Activated CD4-positive, CD25-positive, alpha-beta regulatory T cell treated with anti-CD3 and anti-CD28 coated beads, Interleukin-2, amount 50 U/mL, for 72 hours (primary cell): ENCODE measurements at regions not wholly inside any gene's neighbourhood (a gene's known extent, or its start where the extent isn't known, plus 50 kb on each side); places are given as distances from the start of the nearest gene placed in this dataset.
"Not testable (repeated sequence)": the region's sequence is repeated elsewhere in the genome, so short reads cannot be mapped to it uniquely, and the experiment has no call there.

Experiments
- DNase-seq: peaks from one replicate; pipeline ENCODE4 v3.0.0; 2021

DNA sequence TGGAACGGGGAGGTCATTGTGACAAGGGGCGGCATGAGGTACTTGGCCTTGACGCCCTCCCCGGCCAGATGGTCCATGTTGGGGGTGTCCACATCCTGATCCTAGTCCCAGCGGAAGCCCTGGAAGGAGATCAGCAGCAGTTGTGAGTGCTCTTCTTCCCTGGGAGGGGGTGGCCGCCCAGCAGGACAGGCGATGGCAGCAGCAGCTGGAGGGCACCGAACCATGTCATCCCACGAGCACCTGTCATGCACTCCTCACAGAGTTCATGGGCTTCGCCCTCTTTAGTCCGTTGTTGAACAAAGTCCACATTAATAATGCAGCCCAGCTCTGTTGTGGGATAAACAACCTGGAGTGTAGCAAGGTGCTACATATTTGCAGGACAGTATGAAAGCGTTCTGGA is 130.7 kb downstream of the UNC93B1 start:
- not testable (repeated sequence) for DNase-seq

GRCh38 chr11:67871168-67871567 is 132.7 kb downstream of the UNC93B1 start:
- DNase-seq, result not testable (repeated sequence)

DNA sequence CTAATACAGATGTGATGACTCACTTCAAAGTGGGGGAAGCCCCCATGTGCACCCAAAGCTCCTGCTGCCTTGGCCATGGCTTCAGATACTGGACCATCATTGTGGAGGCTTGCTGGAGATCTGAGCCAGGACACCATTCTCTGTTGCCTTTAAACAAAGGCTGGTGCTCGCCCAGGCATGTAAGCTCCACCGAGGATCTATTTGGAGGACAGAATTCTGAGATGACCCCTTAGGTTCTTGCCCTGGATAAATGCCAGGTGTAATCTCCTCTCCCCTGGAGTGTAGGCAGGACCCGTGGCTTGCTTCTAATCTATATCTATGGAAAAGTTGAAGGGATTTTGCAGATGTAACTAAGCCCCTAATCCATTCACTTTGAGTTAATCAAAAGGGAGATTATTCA is 141.0 kb downstream of the UNC93B1 start:
- not testable (repeated sequence) for DNase-seq

- peak; percentile 42 for DNase-seq
Observed at GRCh38 chr11:67859513-67860161, 144.3 kb downstream of the UNC93B1 start.

GRCh38 chr11:67850747-67851146 is 153.2 kb downstream of the UNC93B1 start:
- DNase-seq, result not testable (repeated sequence)

DNA sequence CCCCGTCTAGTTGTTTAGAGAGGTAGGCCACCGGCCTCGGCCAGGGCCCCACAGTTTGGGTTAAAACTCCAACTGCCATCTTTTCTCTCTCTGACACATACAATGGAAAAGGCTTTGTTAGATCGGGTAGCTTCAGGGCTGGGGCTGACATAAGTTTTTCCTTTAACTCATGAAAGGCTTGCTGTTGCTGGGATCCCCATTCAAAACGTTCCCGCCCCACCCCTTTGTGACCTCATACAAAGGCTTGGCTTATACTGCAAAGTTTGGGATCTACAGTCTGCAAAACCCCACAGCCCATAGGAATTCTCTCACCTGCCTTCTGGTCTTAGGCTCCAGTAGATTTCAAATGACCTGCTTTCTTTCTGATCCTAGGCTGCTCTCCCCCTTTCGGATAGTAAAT is 154.1 kb downstream of the UNC93B1 start:
- not testable (repeated sequence) for DNase-seq

- not testable (repeated sequence) for DNase-seq
Observed at GRCh38 chr11:67847896-67848875, 155.7 kb downstream of the UNC93B1 start.

DNA sequence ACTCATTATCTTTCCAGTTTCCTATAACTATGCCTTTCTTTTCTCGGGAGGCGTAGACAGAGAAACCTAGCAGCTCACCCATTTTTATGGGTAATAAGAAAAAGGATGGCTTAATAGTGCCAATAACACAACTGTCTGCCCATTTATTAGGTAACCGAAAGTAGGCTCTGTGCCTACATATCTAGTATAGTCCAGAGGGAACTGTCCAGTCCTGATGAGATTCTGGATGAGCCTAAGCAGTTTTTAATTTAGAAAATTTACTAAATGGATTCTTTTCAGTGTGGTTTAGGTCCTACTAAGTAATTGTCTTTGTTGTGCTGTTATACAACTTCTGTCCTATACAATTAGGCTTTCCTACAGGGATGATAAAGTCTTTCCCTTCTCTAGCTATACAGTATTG is 157.6 kb downstream of the UNC93B1 start:
- not testable (repeated sequence) for DNase-seq

DNA sequence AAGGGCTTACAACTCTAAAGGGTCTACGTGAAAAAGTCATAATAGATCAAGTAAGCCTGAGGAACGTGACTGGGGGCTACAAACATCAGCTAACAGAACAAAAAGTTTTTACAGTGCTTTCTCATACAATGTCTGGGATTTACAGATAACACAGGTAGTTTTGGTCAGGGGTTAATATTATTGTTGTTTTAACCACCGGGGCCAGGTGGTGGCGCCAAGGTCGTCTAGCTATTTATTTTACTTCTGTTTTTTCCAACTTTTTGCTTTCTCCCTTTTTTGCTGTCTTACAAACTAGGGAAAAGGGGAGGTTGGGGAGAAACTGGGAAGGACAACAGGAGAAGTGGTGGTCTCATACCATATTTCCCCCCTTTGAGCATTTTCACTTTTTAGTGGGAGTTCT is 158.6 kb downstream of the UNC93B1 start:
- not testable (repeated sequence) for DNase-seq

GRCh38 chr11:67840599-67840998 is 163.3 kb downstream of the UNC93B1 start:
- not testable (repeated sequence) for DNase-seq

GRCh38 chr11:67830152-67830551 is 155.7 kb upstream of the ALDH3B2 start:
- DNase-seq, result not testable (repeated sequence)

GRCh38 chr11:67826951-67827296 is 152.5 kb upstream of the ALDH3B2 start:
- not testable (repeated sequence) for DNase-seq

DNA sequence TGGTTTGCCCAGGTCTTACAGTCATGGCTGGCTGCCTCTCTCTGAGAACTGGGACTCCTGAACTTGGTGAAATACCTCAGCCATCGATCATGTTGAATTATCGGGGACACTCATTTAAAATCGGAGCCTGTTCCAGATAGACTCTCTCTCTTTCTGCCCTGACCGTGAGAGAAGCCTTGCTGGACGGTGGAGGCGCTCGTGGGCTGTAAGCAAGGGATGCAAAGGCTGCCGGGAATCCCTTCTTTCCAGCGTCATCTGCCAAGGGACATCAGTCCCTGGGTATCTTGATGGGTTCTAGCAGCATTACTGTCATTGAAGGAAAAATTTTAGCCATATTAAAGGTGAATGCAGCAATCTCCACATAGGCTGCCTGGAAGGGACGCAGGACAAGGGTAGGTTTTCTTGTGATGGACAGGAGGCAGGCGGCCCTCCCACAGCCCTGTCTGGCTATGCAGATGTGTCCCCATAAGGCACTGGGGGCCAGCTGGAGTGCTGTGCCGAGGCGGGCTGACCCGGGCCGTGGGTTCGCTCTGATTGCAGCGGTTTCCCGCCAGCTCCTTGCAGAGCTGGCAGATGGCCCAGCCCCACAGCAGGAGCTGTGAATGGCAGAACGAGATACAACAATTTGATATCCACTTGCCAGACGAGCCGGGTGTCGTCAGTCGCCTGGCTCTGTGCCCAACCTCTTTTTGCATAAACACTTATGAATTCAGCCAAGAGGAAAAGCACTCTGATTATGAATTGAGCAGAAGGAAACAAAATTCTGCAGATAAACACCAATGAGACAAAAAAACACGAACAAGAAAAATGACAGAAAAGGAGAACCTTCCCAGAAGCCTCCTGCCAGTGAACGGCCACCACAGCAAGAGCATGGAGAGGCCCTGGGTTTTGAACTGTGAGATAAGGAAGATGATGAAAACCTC is 151.9 kb upstream of the ALDH3B2 start:
- DNase-seq, result not testable (repeated sequence)

- not testable (repeated sequence) for DNase-seq
Observed at GRCh38 chr11:67824861-67825260, 150.4 kb upstream of the ALDH3B2 start.

DNA sequence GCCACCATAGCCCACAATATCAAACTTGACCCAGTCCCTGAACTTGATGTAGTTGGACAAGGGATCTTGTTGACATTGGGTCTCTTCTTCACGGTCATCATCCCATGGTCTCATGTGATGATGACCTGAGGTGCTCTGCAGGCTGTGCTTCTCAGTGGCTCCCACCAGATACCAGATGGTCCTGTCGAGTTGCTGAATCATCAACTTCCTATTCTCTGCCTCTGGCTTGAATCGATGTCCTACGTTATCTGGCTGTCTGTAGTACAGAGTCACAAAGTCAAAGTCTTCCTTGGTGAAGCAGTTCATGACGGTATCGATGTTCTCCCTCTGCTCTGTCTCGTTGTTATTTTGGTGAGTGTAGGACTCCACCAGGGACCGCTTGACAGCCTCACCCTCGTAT is 145.7 kb upstream of the ALDH3B2 start:
- no peak for DNase-seq

DNA sequence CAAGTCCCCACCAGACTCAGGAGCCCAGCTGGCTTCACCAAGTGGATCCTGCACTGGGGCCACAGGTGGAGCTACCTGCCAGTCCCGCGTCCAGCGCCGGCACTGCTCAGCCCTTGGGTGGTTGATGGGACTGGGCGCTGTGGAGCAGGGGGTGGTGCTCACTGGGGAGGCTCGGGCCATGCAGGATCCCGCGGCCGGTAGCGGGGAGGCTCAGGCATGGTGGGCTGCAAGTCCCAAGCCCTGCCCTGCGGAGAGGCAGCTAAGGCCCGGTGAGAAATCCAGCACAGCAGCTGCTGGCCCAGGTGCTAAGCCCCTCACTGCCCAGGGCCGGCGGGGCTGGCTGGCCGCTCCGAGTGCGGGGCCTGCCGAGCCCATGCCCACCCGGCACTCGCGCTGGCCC is 143.1 kb upstream of the ALDH3B2 start:
- not testable (repeated sequence) for DNase-seq

GRCh38 chr11:67809301-67809700 is 134.9 kb upstream of the ALDH3B2 start:
- DNase-seq, result not testable (repeated sequence)

GRCh38 chr11:67807896-67808295 is 133.5 kb upstream of the ALDH3B2 start:
- DNase-seq, result not testable (repeated sequence)

GRCh38 chr11:67806728-67807235 is 132.4 kb upstream of the ALDH3B2 start:
- not testable (repeated sequence) for DNase-seq

- not testable (repeated sequence) for DNase-seq
Observed at GRCh38 chr11:67806183-67806582, 131.8 kb upstream of the ALDH3B2 start.

- DNase-seq, result peak; percentile 99
Observed at GRCh38 chr11:67805253-67806126, 131.1 kb upstream of the ALDH3B2 start.
